ENCODE measurements at regions not wholly inside any gene's neighbourhood (a gene's known extent, or its start where the extent isn't known, plus 50 kb on each side); places are given as distances from the start of the nearest gene placed in this dataset.

DNA sequence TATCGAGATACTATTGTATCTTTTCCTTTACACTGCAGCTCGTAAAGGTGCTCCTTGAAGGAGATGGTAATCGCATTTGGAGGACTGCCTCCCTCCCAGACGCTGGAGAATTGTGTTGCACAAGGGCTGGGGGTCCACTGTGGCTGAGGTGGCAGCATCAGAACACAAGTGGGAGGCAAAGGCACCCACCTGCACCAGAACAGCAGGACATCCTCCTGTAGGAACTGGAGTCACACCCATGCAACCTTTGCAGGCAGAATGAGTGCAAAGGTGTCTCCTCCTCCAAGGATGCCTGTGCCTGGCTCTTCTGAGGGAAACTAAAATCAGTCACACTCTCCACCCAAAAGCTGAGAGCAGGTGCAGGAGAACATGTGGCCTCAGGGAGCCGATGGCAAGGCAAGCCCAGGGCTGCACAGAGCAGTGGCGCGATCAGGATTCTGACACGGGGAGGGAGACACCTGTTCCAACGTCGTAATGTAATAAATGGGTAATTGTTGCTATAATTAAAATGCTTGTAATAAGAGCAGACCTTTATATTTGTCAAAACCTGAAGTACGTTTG, 1501.4 kb downstream of the TBC1D22A start:
- Histone ChIP-seq H3K36me3 (ENCODE audit: control insufficient read depth, insufficient read depth, low read length) (no peaks in the 10 kb centered on the region), H3K27me3 (ENCODE audit: control insufficient read depth, insufficient read depth, low read length) (no peaks in the 10 kb centered on the region), H3K4me3 (ENCODE audit: low read depth, low read length) (no peak overlapping the region)
- FAIRE-seq (no peak), DNase-seq (ENCODE audit: low read depth) (no peak)
- TF ChIP-seq CTCF (IDR thresholded peaks at IDR 0.05; ENCODE audit: insufficient read depth, low read length, severe bottlenecking) = no peak

DNA sequence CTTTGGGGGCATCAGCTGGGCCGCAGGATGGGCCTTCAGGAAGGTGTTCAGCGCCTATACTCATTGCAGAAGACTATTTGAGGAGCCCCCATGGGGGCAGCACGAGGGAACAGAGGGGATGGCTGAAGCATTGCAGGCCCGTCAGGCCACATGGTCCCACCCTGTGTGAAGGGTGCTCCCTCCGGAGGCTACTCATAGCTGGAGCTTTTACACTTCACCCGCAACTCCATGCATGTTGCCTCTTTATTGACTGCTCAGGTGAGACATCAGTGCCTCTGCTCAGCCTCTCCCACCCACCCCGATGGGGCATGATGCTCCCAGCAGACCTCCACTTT, 1500.9 kb downstream of the TBC1D22A start:
- H3K27me3 ChIP-seq (ENCODE audit: control insufficient read depth, insufficient read depth, low read length) = no peaks in the 10 kb centered on the region
- no peak for FAIRE-seq

GRCh38 chr22:48262596-48263430, 1500.4 kb downstream of the TBC1D22A start:
- no peak overlapping the region for H3K4me3 ChIP-seq (ENCODE audit: low read depth, low read length)
- no peak for TF ChIP-seq CTCF (IDR thresholded peaks at IDR 0.05; ENCODE audit: insufficient read depth, low read length, severe bottlenecking)
- H3K36me3 ChIP-seq (ENCODE audit: control insufficient read depth, insufficient read depth, low read length) = no peaks in the 10 kb centered on the region
- H3K27me3 ChIP-seq (ENCODE audit: control insufficient read depth, insufficient read depth, low read length) = no peaks in the 10 kb centered on the region
- FAIRE-seq = no peak
- DNase-seq (ENCODE audit: low read depth) = no peak

More for the DNA sequence above, 1500.9 kb downstream of the TBC1D22A start:
- Histone ChIP-seq H3K36me3 (ENCODE audit: control insufficient read depth, insufficient read depth, low read length) (no peaks in the 10 kb centered on the region), H3K4me3 (ENCODE audit: low read depth, low read length) (no peak overlapping the region)
- no peak for TF ChIP-seq CTCF (IDR thresholded peaks at IDR 0.05; ENCODE audit: insufficient read depth, low read length, severe bottlenecking)
- DNase-seq (ENCODE audit: low read depth) = no peak

- H3K4me3 ChIP-seq (ENCODE audit: low read depth, low read length) = no peak overlapping the region
- TF ChIP-seq CTCF (IDR thresholded peaks at IDR 0.05; ENCODE audit: insufficient read depth, low read length, severe bottlenecking) = no peak
- H3K27me3 ChIP-seq (ENCODE audit: control insufficient read depth, insufficient read depth, low read length) = no peaks in the 10 kb centered on the region
- FAIRE-seq (no peak), DNase-seq (ENCODE audit: low read depth) (no peak)
- H3K36me3 ChIP-seq (ENCODE audit: control insufficient read depth, insufficient read depth, low read length) = no peaks in the 10 kb centered on the region
Observed at GRCh38 chr22:48261706-48262105, 1499.3 kb downstream of the TBC1D22A start.

GRCh38 chr22:48261048-48261621, 1498.7 kb downstream of the TBC1D22A start:
- no peak for DNase-seq (ENCODE audit: low read depth)
- no peak for TF ChIP-seq CTCF (IDR thresholded peaks at IDR 0.05; ENCODE audit: insufficient read depth, low read length, severe bottlenecking)
- H3K4me3 ChIP-seq (ENCODE audit: low read depth, low read length) = no peak overlapping the region
- no peaks in the 10 kb centered on the region for H3K36me3 ChIP-seq (ENCODE audit: control insufficient read depth, insufficient read depth, low read length)
- H3K27me3 ChIP-seq (ENCODE audit: control insufficient read depth, insufficient read depth, low read length) = no peaks in the 10 kb centered on the region
- FAIRE-seq = peak; percentile 90

All from bronchial epithelial cell (primary cell).